ENCODE measurements at regions not wholly inside any gene's neighbourhood (a gene's known extent, or its start where the extent isn't known, plus 50 kb on each side); places are given as distances from the start of the nearest gene placed in this dataset.

DNA sequence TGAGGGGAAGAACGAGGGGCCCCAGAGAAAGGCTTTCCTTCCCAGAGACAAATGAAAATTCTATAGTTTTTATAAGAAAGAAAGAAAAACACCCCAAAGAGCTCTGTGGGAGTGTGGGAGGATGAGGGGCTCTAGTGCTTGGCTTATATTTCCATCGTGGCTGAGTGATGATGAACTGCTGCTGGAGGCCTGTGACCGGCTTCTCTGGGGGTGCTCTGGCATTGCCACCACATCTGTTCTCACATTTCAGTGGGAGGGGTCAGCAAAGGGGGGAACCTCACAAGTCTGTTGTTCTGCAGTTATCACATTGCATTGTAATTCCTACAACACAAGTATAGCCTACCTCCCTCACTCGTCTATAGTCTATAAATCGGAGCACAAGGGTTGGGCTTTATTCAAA, 67.6 kb upstream of the BACH2 start:
- TF ChIP-seq POLR2A (IDR thresholded peaks at IDR 0.05) = no peak
- TF ChIP-seq, protein P1, sequence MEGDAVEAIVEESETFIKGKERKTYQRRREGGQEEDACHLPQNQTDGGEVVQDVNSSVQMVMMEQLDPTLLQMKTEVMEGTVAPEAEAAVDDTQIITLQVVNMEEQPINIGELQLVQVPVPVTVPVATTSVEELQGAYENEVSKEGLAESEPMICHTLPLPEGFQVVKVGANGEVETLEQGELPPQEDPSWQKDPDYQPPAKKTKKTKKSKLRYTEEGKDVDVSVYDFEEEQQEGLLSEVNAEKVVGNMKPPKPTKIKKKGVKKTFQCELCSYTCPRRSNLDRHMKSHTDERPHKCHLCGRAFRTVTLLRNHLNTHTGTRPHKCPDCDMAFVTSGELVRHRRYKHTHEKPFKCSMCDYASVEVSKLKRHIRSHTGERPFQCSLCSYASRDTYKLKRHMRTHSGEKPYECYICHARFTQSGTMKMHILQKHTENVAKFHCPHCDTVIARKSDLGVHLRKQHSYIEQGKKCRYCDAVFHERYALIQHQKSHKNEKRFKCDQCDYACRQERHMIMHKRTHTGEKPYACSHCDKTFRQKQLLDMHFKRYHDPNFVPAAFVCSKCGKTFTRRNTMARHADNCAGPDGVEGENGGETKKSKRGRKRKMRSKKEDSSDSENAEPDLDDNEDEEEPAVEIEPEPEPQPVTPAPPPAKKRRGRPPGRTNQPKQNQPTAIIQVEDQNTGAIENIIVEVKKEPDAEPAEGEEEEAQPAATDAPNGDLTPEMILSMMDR (IDR thresholded peaks at IDR 0.05) = no peak
